Erythroblast (primary cell): ENCODE measurements at regions not wholly inside any gene's neighbourhood (a gene's known extent, or its start where the extent isn't known, plus 50 kb on each side); places are given as distances from the start of the nearest gene placed in this dataset.
"Not testable (repeated sequence)": the region's sequence is repeated elsewhere in the genome, so short reads cannot be mapped to it uniquely, and the experiment has no call there.

ENCODE experiments used
- DNase-seq, 2 experiments: peaks; one replicate each; lab custom pipeline; 2025; lab: John Stamatoyannopoulos, UW
- GATA1 ChIP-seq: IDR thresholded peaks from 2 replicates; pipeline ENCODE4 v1.6.1; 2011; ENCODE audit warnings: low read depth, mild to moderate bottlenecking, control low read depth, low read length, moderate library complexity
- POLR2A ChIP-seq: IDR thresholded peaks from 2 replicates; pipeline ENCODE4 v1.6.1; 2011; ENCODE audit warnings: mild to moderate bottlenecking, low read length

GRCh38 chr5:162274679-162275078 lies 207.1 kb downstream of the GABRG2 start:
- no peak for DNase-seq
- TF ChIP-seq GATA1 (no peak), POLR2A (no peak)

GRCh38 chr5:162275387-162275786 lies 207.8 kb downstream of the GABRG2 start:
- DNase-seq: not testable (repeated sequence)

GRCh38 chr5:162282191-162282590 lies 214.6 kb downstream of the GABRG2 start:
- no peak for TF ChIP-seq GATA1
- TF ChIP-seq POLR2A: no peak
- DNase-seq: no peak

- no peak for TF ChIP-seq GATA1
- TF ChIP-seq POLR2A: no peak
- no peak for DNase-seq
These were observed 216.0 kb downstream of the GABRG2 start for GRCh38 chr5:162283609-162284008.

GRCh38 chr5:162288647-162289296 lies 221.2 kb downstream of the GABRG2 start:
- TF ChIP-seq GATA1 (no peak), POLR2A (no peak)
- no peak for DNase-seq

- TF ChIP-seq POLR2A: no peak
- TF ChIP-seq GATA1: no peak
- no peak for DNase-seq
These were observed 221.9 kb downstream of the GABRG2 start for GRCh38 chr5:162289489-162289888.

- DNase-seq: no peak
- TF ChIP-seq GATA1 (no peak), POLR2A (no peak)
These were observed 232.2 kb downstream of the GABRG2 start for GRCh38 chr5:162299793-162300192.

- DNase-seq: no peak
- TF ChIP-seq GATA1 (no peak), POLR2A (no peak)
These were observed 233.8 kb downstream of the GABRG2 start for GRCh38 chr5:162301356-162301755.

GRCh38 chr5:162323466-162323865 lies 255.9 kb downstream of the GABRG2 start:
- TF ChIP-seq GATA1 (no peak), POLR2A (no peak)
- DNase-seq: no peak

GRCh38 chr5:162324328-162324727 lies 256.8 kb downstream of the GABRG2 start:
- no peak for DNase-seq

GRCh38 chr5:162325143-162325727 lies 257.7 kb downstream of the GABRG2 start:
- DNase-seq: no peak
- no peak for TF ChIP-seq POLR2A
- no peak for TF ChIP-seq GATA1

More at GRCh38 chr5:162324328-162324727, 256.8 kb downstream of the GABRG2 start:
- no peak for TF ChIP-seq GATA1
- TF ChIP-seq POLR2A: no peak

GRCh38 chr5:162334944-162335343 lies 267.4 kb downstream of the GABRG2 start:
- no peak for TF ChIP-seq POLR2A
- no peak for TF ChIP-seq GATA1
- DNase-seq: no peak

GRCh38 chr5:162360373-162360931 lies 292.9 kb downstream of the GABRG2 start:
- TF ChIP-seq GATA1 (no peak), POLR2A (no peak)
- no peak for DNase-seq

GRCh38 chr5:162372256-162372655 lies 304.7 kb downstream of the GABRG2 start:
- DNase-seq: no peak
- no peak for TF ChIP-seq POLR2A
- TF ChIP-seq GATA1: no peak

- TF ChIP-seq GATA1 (no peak), POLR2A (no peak)
- no peak for DNase-seq
These were observed 310.3 kb downstream of the GABRG2 start for GRCh38 chr5:162377895-162378294.

- TF ChIP-seq POLR2A (no peak), GATA1 (no peak)
- DNase-seq: no peak
These were observed 315.3 kb downstream of the GABRG2 start for GRCh38 chr5:162382839-162383238.
